NCI-H2029 treated with DMSO at 0.1 percent for 48 hours (cell line): ENCODE measurements at regions not wholly inside any gene's neighbourhood (a gene's known extent, or its start where the extent isn't known, plus 50 kb on each side); places are given as distances from the start of the nearest gene placed in this dataset.

ENCODE experiments used
- DNase-seq: peaks from one replicate; lab custom pipeline; 2025; lab: John Stamatoyannopoulos, UW

GRCh38 chr20:36824142-36824940 is 50.8 kb upstream of the DSN1 start:
- no peak for DNase-seq

GRCh38 chr20:36825385-36826104 is 50.4 kb upstream of the TLDC2 start:
- DNase-seq = peak; percentile 90
